Adrenal gland (tissue), 9 donors: ENCODE measurements at regions not wholly inside any gene's neighbourhood (a gene's known extent, or its start where the extent isn't known, plus 50 kb on each side); places are given as distances from the start of the nearest gene placed in this dataset.

ENCODE experiments used
- DNase-seq, 7 donors: peaks; one replicate each; pipeline ENCODE4 v3.0.0-alpha.2; 2019 to 2020
- H3K27ac ChIP-seq, 5 donors: fragments of 200-600 bp; sonication (generic) in 4 of 5; 1 replicate in 3 of 5; 2 replicates in 2 of 5; pipeline versions ENCODE4 v1.5.1 to v1.8.0; 2016 to 2020; ENCODE audit warnings: mild to moderate bottlenecking in 1 of 5
- H3K27me3 ChIP-seq: fragments of 200-600 bp; 2 replicates; pipeline ENCODE4 v1.8.0; 2021
- H3K36me3 ChIP-seq, 2 donors: fragments of 200-600 bp; replicated peaks in 1 of 2; 1 replicate in 1 of 2; 2 replicates in 1 of 2; pipeline versions ENCODE4 v1.5.1 to v1.8.0; 2018 to 2022
- H3K4me1 ChIP-seq, 2 donors: fragments of 200-600 bp; replicated peaks in 1 of 2; 1 replicate in 1 of 2; 2 replicates in 1 of 2; pipeline versions ENCODE4 v1.5.1 to v1.8.0; 2018 to 2021
- H3K4me3 ChIP-seq, 4 donors: fragments of 200-600 bp; sonication (generic) in 3 of 4; one replicate each; pipeline ENCODE4 v1.5.1; 2016 to 2018
- H3K9me3 ChIP-seq, 3 donors: fragments of 200-600 bp; sonication (generic) in 1 of 3; replicated peaks in 1 of 3; 1 replicate in 2 of 3; 2 replicates in 1 of 3; pipeline versions ENCODE4 v1.5.1 to v1.8.0; 2016 to 2021
- POLR2A ChIP-seq, 2 donors: fragments of 450-650 bp; IDR thresholded peaks; one replicate each; pipeline ENCODE4 v1.6.1; 2017; ENCODE audit warnings: antibody characterized with exemption in 2 of 2, mild to moderate bottlenecking in 2 of 2, moderate library complexity in 1 of 2
- WGBS, 4 donors: extraction: QIAGEN DNeasy Blood & Tissue Kit in 2 of 4; methylation state at CpG; one replicate each; pipeline versions ENCODE4 v1.1.5 to v1.1.7; 2013 to 2017; 5-methylcytosine and 5-hydroxymethylcytosine counted together
- intact Hi-C, 2 donors: fragments of 100-400 bp; cut with DNase I; formaldehyde crosslinking; loops; one replicate each; pipeline versions ENCODE4 v1.14.1 to v1.15.0; 2022 to 2023
- TF ChIP-seq, protein P1 (sequence below), 6 experiments: fragments of 450-650 bp in 4 of 6; fragments of 200-600 bp in 2 of 6; sonication (generic) in 1 of 6; IDR thresholded peaks; 1 replicate in 5 of 6; 2 replicates in 1 of 6; pipeline versions ENCODE4 v1.5.1 to v1.8.0; 2016 to 2021; ENCODE audit warnings: antibody characterized with exemption in 6 of 6, mild to moderate bottlenecking in 2 of 6, moderate library complexity in 1 of 6
- donor health status: healthy with polysubstance abuse.
- donor health status: Bipolar disorder and iron deficiency.
- donor health status: DM: yes; HTN: yes; CAD: no.
- donor health status: DM: no; HTN: no; CAD: no.
- donor health status: DM: no; HTN: no; CAD: no.

DNA sequence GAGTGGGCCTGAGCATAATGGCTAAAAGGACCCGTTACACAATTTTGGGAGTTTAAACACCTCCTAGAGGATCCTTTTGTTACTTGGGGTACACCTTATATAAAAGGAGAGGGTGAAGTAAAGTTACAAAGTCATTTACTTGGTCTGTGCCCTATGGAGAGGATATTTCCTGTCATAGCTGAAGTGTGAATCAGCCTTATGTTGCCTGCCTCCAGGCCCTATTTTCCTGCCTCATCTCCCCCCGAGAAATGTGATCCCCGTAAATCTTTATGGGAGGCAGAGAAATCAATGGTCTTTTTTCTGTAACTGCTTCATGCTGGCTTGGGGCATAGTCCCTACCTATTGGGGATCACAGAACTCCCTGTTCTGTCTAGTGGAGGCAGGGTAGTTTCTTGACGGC lies 906.6 kb downstream of the DSC3 start:
- Histone ChIP-seq H3K36me3 (no peaks in the 10 kb centered on the region), H3K27me3 (no peaks in the 10 kb centered on the region), H3K27ac (no peak overlapping the region), H3K4me3 (no peak overlapping the region), H3K4me1 (no peaks in the 10 kb centered on the region), H3K9me3 (no peaks in the 10 kb centered on the region)
- no peak for DNase-seq
- 73 to 82% (median 77%) methylated on average over 4 of the region's 4 CpGs for WGBS, 4 donors
- intact Hi-C loops = no loop called here
- TF ChIP-seq POLR2A (IDR thresholded peaks at IDR 0.05) = no peak

DNA sequence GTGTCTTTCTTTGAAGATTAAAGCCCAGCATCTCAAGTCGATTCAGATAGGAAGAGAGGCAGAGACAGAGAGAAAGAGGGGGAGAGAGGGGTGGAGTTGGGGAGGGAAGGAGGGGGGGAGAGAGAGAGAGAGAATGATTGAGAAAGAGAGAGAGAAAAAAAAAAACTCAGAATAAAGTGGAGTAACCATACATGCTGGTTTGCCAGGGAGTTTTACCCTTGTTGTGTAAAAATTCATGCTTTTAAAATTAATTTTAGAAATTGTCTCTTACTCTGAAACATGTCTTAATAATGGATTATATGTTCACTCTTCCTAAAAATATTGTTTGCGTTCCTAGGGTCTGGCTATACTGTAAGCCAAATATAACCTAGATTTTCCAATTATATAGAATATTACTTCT lies 908.5 kb downstream of the DSC3 start:
- Histone ChIP-seq H3K4me3 (no peak overlapping the region), H3K27ac (no peak overlapping the region), H3K4me1 (no peaks in the 10 kb centered on the region), H3K27me3 (no peaks in the 10 kb centered on the region), H3K36me3 (no peaks in the 10 kb centered on the region), H3K9me3 (no peaks in the 10 kb centered on the region)
- TF ChIP-seq POLR2A (IDR thresholded peaks at IDR 0.05) = no peak
- TF ChIP-seq, protein P1, sequence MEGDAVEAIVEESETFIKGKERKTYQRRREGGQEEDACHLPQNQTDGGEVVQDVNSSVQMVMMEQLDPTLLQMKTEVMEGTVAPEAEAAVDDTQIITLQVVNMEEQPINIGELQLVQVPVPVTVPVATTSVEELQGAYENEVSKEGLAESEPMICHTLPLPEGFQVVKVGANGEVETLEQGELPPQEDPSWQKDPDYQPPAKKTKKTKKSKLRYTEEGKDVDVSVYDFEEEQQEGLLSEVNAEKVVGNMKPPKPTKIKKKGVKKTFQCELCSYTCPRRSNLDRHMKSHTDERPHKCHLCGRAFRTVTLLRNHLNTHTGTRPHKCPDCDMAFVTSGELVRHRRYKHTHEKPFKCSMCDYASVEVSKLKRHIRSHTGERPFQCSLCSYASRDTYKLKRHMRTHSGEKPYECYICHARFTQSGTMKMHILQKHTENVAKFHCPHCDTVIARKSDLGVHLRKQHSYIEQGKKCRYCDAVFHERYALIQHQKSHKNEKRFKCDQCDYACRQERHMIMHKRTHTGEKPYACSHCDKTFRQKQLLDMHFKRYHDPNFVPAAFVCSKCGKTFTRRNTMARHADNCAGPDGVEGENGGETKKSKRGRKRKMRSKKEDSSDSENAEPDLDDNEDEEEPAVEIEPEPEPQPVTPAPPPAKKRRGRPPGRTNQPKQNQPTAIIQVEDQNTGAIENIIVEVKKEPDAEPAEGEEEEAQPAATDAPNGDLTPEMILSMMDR (IDR thresholded peaks at IDR 0.05) = no peak
- no peak for DNase-seq
- intact Hi-C loops = no loop called here
- 68 to 80% (median 74%) methylated on average over 2 of the region's 2 CpGs for WGBS, 4 donors

DNA sequence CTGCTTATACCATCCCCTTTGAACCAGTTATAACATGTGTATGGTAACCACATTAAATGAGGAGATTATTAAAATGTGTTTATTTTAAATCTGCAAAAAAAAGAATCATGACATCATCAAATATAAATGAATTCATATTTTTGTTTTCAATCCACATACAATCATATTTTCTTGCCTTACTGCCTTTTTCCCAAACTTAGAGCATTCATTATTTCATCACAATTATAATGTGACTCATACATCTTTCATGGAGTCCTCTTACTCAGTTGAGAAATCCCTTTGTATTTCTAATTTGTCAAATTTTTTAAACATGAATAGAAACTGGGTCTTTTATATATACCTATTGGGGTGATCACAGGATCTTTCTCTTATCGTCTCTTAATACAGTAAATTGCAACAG lies 909.6 kb downstream of the DSC3 start:
- Histone ChIP-seq H3K27ac (no peak overlapping the region), H3K36me3 (no peaks in the 10 kb centered on the region), H3K4me3 (no peak overlapping the region), H3K4me1 (no peaks in the 10 kb centered on the region), H3K9me3 (no peaks in the 10 kb centered on the region), H3K27me3 (no peaks in the 10 kb centered on the region)
- DNase-seq = no peak
- TF ChIP-seq, protein P1 (IDR thresholded peaks at IDR 0.05) = no peak
- TF ChIP-seq POLR2A (IDR thresholded peaks at IDR 0.05) = no peak
- intact Hi-C loops = no loop called here
- WGBS, 4 donors = 74 to 84% (median 80%) methylated on average over 1 of the region's 1 CpG

- no peak for DNase-seq
- no peaks in the 10 kb centered on the region for H3K36me3 ChIP-seq
- no peak overlapping the region for H3K4me3 ChIP-seq
- H3K4me1 ChIP-seq = no peaks in the 10 kb centered on the region
- no peaks in the 10 kb centered on the region for H3K27me3 ChIP-seq
- 38 to 47% (median 38%) methylated on average over 1 of the region's 1 CpG for WGBS, 4 donors
- TF ChIP-seq POLR2A (IDR thresholded peaks at IDR 0.05) = no peak
- TF ChIP-seq, protein P1 (IDR thresholded peaks at IDR 0.05) = no peak
- H3K27ac ChIP-seq = no peak overlapping the region
- intact Hi-C loops = no loop called here
- no peaks in the 10 kb centered on the region for H3K9me3 ChIP-seq
Observed at GRCh38 chr18:30121397-30121796, 921.1 kb downstream of the DSC3 start.

- DNase-seq = no peak
- intact Hi-C loops = no loop called here
- Histone ChIP-seq H3K36me3 (no peaks in the 10 kb centered on the region), H3K4me1 (no peaks in the 10 kb centered on the region), H3K27ac (no peak overlapping the region), H3K9me3 (no peaks in the 10 kb centered on the region), H3K4me3 (no peak overlapping the region), H3K27me3 (no peaks in the 10 kb centered on the region)
- no peak for TF ChIP-seq POLR2A (IDR thresholded peaks at IDR 0.05)
- TF ChIP-seq, protein P1 (IDR thresholded peaks at IDR 0.05) = no peak
Observed at GRCh38 chr18:30113454-30113853, 929.1 kb downstream of the DSC3 start.
